CD4-positive, alpha-beta memory T cell (primary cell): ENCODE measurements at regions not wholly inside any gene's neighbourhood (a gene's known extent, or its start where the extent isn't known, plus 50 kb on each side); places are given as distances from the start of the nearest gene placed in this dataset.

ENCODE experiments used
- CTCF ChIA-PET: fragments of 350-600 bp; sonication (Branson Sonifier 250); formaldehyde crosslinking; loops from one replicate; lab custom pipeline; 2021; ENCODE audit warnings: inconsistent platforms; ENCODE audit not compliant: partially characterized antibody; lab: Charles Lee
- POLR2A ChIA-PET: fragments of 350-600 bp; sonication (Branson Sonifier 250); formaldehyde crosslinking; loops from one replicate; lab custom pipeline; 2021; ENCODE audit not compliant: partially characterized antibody; lab: Charles Lee
- DNase-seq, 5 donors: peaks; one replicate each; pipeline versions ENCODE4 v3.0.0 to v3.0.0-alpha.2; 2020 to 2022; ENCODE audit warnings: mixed read lengths in 1 of 5
- H3K27ac ChIP-seq: one replicate; pipeline ENCODE4 v1.7.0; 2013; ENCODE audit warnings: low read depth, low read length
- H3K27me3 ChIP-seq: 2 replicates; pipeline ENCODE4 v1.7.0; 2013; ENCODE audit warnings: mild to moderate bottlenecking, low read length, moderate library complexity; ENCODE audit not compliant: insufficient read depth
- H3K36me3 ChIP-seq: 2 replicates; pipeline ENCODE4 v1.7.0; 2013; ENCODE audit warnings: mild to moderate bottlenecking, low read length, moderate library complexity; ENCODE audit not compliant: insufficient read depth
- H3K4me1 ChIP-seq: 2 replicates; pipeline ENCODE4 v1.7.0; 2013; ENCODE audit warnings: mild to moderate bottlenecking, low read length, moderate library complexity; ENCODE audit not compliant: insufficient read depth
- H3K4me3 ChIP-seq, 2 donors: one replicate each; pipeline ENCODE4 v1.7.0; 2013; ENCODE audit warnings: low read length in 2 of 2, mild to moderate bottlenecking in 1 of 2
- H3K9me3 ChIP-seq, 2 donors: one replicate each; pipeline ENCODE4 v1.7.0; 2013; ENCODE audit warnings: low read length in 2 of 2, control low read depth in 1 of 2; ENCODE audit not compliant: control insufficient read depth in 1 of 2
- H3K27ac Mint-ChIP-seq, 7 donors: one replicate each; pipeline ENCODE4 v1.8.0; 2020 to 2021; ENCODE audit warnings: mixed read lengths in 7 of 7, mild to moderate bottlenecking in 6 of 7, inconsistent platforms in 3 of 7, moderate library complexity in 3 of 7
- H3K27me3 Mint-ChIP-seq, 2 donors: one replicate each; pipeline ENCODE4 v1.8.0; 2020 to 2021; ENCODE audit warnings: mixed read lengths in 2 of 2
- H3K36me3 Mint-ChIP-seq, 2 donors: one replicate each; pipeline ENCODE4 v1.8.0; 2020 to 2021; ENCODE audit warnings: mixed read lengths in 2 of 2, inconsistent platforms in 1 of 2, mild to moderate bottlenecking in 1 of 2
- H3K4me1 Mint-ChIP-seq, 4 donors: one replicate each; pipeline ENCODE4 v1.8.0; 2020 to 2021; ENCODE audit warnings: mixed read lengths in 4 of 4, mild to moderate bottlenecking in 1 of 4
- H3K4me3 Mint-ChIP-seq, 8 donors: one replicate each; pipeline ENCODE4 v1.8.0; 2020 to 2021; ENCODE audit warnings: mixed read lengths in 8 of 8, mild to moderate bottlenecking in 7 of 8, moderate library complexity in 6 of 8, inconsistent platforms in 3 of 8
- H3K9me3 Mint-ChIP-seq, 8 donors: one replicate each; pipeline ENCODE4 v1.8.0; 2020 to 2021; ENCODE audit warnings: mixed read lengths in 8 of 8, mild to moderate bottlenecking in 5 of 8, inconsistent platforms in 3 of 8, moderate library complexity in 1 of 8
- intact Hi-C: fragments of 100-400 bp; cut with micrococcal nuclease; formaldehyde crosslinking; loops from one replicate; pipeline ENCODE4 v1.15.1; 2023

DNA sequence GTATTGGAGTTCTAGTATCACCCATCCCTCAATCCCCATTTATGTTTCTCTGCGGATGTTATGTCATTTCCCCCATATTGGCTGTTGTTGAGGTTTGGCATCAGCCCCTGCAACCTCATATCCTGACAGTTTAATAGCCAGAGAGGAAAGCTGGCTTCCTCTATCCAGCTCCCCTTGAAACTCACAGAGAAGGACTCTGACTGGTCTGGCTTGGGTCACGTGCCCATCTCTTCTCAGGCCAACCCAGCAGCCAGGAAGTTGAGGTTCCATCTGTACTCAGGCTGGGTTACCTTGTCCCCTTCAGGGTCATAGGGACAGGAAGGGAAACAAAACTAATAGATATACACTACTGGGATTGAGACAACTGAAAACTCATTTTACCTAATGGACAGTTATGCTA is 148.0 kb upstream of the SLC14A2 start:
- Mint-ChIP-seq H3K4me3 (no peak overlapping the region), H3K27ac (no peak overlapping the region), H3K4me1 (no peaks in the 10 kb centered on the region), H3K9me3 (peaks cover 0 to 2% (median 0%) of the 10 kb centered on the region in 8 donors), H3K36me3 (no peaks in the 10 kb centered on the region), H3K27me3 (peaks cover 0 to 3% of the 10 kb centered on the region in 2 donors)
- no peak overlapping the region for H3K4me3 ChIP-seq
- H3K4me1 ChIP-seq, result no peaks in the 10 kb centered on the region
- no peak overlapping the region for H3K27ac ChIP-seq
- H3K9me3 ChIP-seq, result no peaks in the 10 kb centered on the region
- POLR2A ChIA-PET, result no interaction called here
- DNase-seq, result no peak
- H3K27me3 ChIP-seq, result no peaks in the 10 kb centered on the region
- H3K36me3 ChIP-seq, result no peaks in the 10 kb centered on the region
- intact Hi-C loops, result no loop called here
- CTCF ChIA-PET, result interaction anchor here (0.7 kb wide), 1 partner anchor 12 kb away, joined by 4 read pairs; no protein-coding TSS in a partner anchor

DNA sequence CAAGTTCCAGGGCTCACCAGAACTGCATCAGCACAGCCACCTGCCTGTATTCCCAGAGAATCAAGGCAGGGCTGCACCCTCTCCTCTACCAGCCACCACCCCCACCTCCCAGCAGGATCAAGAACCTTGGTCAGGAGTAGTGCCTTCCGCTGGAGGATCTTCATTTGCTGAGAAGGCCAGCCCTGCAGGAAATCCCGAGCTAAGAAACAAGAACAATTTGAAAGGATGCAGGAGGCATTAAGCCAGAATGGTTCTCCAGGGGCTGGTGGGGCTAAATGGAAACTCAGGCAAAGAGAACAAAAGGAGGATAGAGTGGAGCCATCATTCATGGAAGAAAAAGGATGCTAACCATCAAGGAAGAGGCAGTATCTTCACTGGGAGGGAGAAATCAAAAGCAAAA is 147.3 kb upstream of the SLC14A2 start:
- ChIA-PET CTCF (no interaction called here), POLR2A (no interaction called here)
- no peak overlapping the region for H3K4me3 Mint-ChIP-seq
- peaks cover 0 to 2% (median 0%) of the 10 kb centered on the region in 8 donors for H3K9me3 Mint-ChIP-seq
- no peaks in the 10 kb centered on the region for H3K36me3 Mint-ChIP-seq
- H3K27ac Mint-ChIP-seq, result no peak overlapping the region
- H3K9me3 ChIP-seq, result no peaks in the 10 kb centered on the region
- no peaks in the 10 kb centered on the region for H3K4me1 Mint-ChIP-seq
- no peaks in the 10 kb centered on the region for H3K36me3 ChIP-seq
- peaks cover 0 to 3% of the 10 kb centered on the region in 2 donors for H3K27me3 Mint-ChIP-seq
- H3K4me1 ChIP-seq, result no peaks in the 10 kb centered on the region
- H3K27me3 ChIP-seq, result no peaks in the 10 kb centered on the region
- no peak for DNase-seq
- intact Hi-C loops, result no loop called here
- H3K4me3 ChIP-seq, result no peak overlapping the region
- H3K27ac ChIP-seq, result no peak overlapping the region

GRCh38 chr18:45478889-45479288 is 136.4 kb upstream of the SLC14A2 start:
- Mint-ChIP-seq H3K4me1 (no peaks in the 10 kb centered on the region), H3K9me3 (peaks cover 0 to 13% (median 2%) of the 10 kb centered on the region in 8 donors), H3K27ac (no peak overlapping the region), H3K36me3 (no peaks in the 10 kb centered on the region), H3K27me3 (peaks cover 10 to 13% of the 10 kb centered on the region in 2 donors), H3K4me3 (no peak overlapping the region)
- H3K4me1 ChIP-seq, result no peaks in the 10 kb centered on the region
- no peaks in the 10 kb centered on the region for H3K36me3 ChIP-seq
- no peaks in the 10 kb centered on the region for H3K27me3 ChIP-seq
- no peak overlapping the region for H3K4me3 ChIP-seq
- H3K27ac ChIP-seq, result no peak overlapping the region
- DNase-seq, result no peak
- H3K9me3 ChIP-seq, result no peaks in the 10 kb centered on the region
- ChIA-PET POLR2A (no interaction called here), CTCF (interaction anchor here (0.9 kb wide), 1 partner anchor 12 kb away, joined by 4 read pairs; no protein-coding TSS in a partner anchor)
- intact Hi-C loops, result no loop called here

DNA sequence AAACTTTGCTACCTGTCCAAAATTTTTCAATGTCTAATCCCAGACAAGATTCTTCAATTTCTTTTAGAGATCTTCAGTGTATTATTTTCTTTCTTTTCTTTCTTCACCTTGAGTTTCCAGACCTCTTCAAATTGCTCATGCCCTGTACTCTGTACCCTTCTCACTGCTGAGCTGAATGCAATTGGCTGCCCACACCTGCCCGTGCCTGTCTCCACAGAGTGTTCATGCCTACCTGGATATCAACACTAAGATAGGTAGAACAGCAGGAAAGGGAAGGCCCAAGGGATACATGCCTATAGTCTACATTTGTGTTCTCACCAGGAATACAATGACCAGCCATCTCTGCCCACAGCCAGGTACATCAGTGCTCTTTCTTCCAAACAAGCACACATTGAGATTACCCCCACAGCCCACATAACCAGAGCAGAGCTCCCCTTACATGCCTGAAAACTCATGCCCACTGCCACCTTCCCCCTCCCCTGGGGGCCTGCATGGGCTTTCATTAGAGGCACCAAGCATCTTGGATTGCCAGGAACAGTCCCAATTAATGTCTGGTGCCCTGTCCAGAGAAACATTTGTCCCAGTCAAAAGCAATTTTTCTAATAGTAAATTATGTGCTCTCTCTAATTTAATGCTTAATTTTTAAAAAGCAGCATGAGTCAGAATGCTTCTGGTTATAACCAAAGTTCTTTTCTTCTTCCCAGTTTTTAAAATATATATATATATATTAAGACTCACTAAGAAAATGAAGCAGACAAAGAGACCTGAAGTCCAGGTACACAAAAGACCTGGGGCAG is 134.9 kb upstream of the SLC14A2 start:
- Histone ChIP-seq H3K4me1 (no peaks in the 10 kb centered on the region), H3K9me3 (no peaks in the 10 kb centered on the region), H3K27me3 (no peaks in the 10 kb centered on the region), H3K27ac (no peak overlapping the region), H3K4me3 (no peak overlapping the region), H3K36me3 (no peaks in the 10 kb centered on the region)
- Mint-ChIP-seq H3K9me3 (peaks cover 0 to 6% (median under 1%) of the 10 kb centered on the region in 8 donors), H3K27ac (no peak overlapping the region), H3K4me1 (no peaks in the 10 kb centered on the region), H3K27me3 (peaks cover 11 to 13% of the 10 kb centered on the region in 2 donors), H3K36me3 (no peaks in the 10 kb centered on the region), H3K4me3 (no peak overlapping the region)
- no peak for DNase-seq
- ChIA-PET POLR2A (no interaction called here), CTCF (no interaction called here)
- intact Hi-C loops, result no loop called here

GRCh38 chr18:45481821-45482220 is 133.5 kb upstream of the SLC14A2 start:
- no peak overlapping the region for H3K27ac ChIP-seq
- POLR2A ChIA-PET, result no interaction called here
- Mint-ChIP-seq H3K4me3 (peak overlapping the region in 1 of 8 donors; percentile 25), H3K9me3 (peaks cover 0 to 3% (median 0%) of the 10 kb centered on the region in 8 donors), H3K36me3 (no peaks in the 10 kb centered on the region), H3K27ac (no peak overlapping the region), H3K4me1 (no peaks in the 10 kb centered on the region), H3K27me3 (peaks cover 9 to 11% of the 10 kb centered on the region in 2 donors)
- intact Hi-C loops, result no loop called here
- no peaks in the 10 kb centered on the region for H3K27me3 ChIP-seq
- no peaks in the 10 kb centered on the region for H3K4me1 ChIP-seq
- H3K4me3 ChIP-seq, result no peak overlapping the region
- CTCF ChIA-PET, result no interaction called here
- no peak for DNase-seq
- no peaks in the 10 kb centered on the region for H3K36me3 ChIP-seq
- H3K9me3 ChIP-seq, result no peaks in the 10 kb centered on the region

- Histone ChIP-seq H3K4me1 (no peaks in the 10 kb centered on the region), H3K36me3 (no peaks in the 10 kb centered on the region), H3K9me3 (no peaks in the 10 kb centered on the region), H3K27ac (no peak overlapping the region), H3K4me3 (no peak overlapping the region), H3K27me3 (no peaks in the 10 kb centered on the region)
- Mint-ChIP-seq H3K36me3 (no peaks in the 10 kb centered on the region), H3K4me1 (no peaks in the 10 kb centered on the region), H3K9me3 (peaks cover 0 to 3% (median 0%) of the 10 kb centered on the region in 8 donors), H3K4me3 (peak overlapping the region in 1 of 8 donors; percentile 0), H3K27me3 (peaks cover 9 to 11% of the 10 kb centered on the region in 2 donors), H3K27ac (no peak overlapping the region)
- POLR2A ChIA-PET, result no interaction called here
- CTCF ChIA-PET, result no interaction called here
- no peak for DNase-seq
- intact Hi-C loops, result no loop called here
Measured at GRCh38 chr18:45482286-45482685, 133.0 kb upstream of the SLC14A2 start.

DNA sequence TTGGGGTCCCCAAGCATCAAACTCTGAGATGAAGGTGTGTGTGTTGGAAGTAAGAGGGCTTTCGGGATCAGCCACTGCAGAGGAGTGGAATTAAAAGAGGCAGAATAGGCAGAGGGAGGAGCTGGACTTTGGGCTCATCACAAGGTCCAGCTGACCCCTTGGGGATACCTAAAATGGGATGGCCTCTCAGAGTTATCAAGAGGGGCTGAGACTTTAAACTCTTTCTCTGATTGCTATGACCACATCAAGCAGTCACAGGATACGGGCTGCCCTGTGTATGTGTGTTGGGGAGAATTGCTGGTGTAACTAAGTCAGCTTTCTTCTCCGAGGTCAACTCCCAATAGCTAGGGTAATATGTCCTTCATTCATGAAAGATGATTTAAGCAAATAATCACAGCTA is 127.7 kb upstream of the SLC14A2 start:
- intact Hi-C loops, result no loop called here
- Mint-ChIP-seq H3K27me3 (peaks cover 2 to 4% of the 10 kb centered on the region in 2 donors), H3K4me1 (no peaks in the 10 kb centered on the region), H3K9me3 (peaks cover 0 to 1% (median 0%) of the 10 kb centered on the region in 8 donors), H3K4me3 (no peak overlapping the region), H3K27ac (no peak overlapping the region), H3K36me3 (no peaks in the 10 kb centered on the region)
- CTCF ChIA-PET, result no interaction called here
- H3K27me3 ChIP-seq, result no peaks in the 10 kb centered on the region
- H3K4me3 ChIP-seq, result no peak overlapping the region
- POLR2A ChIA-PET, result no interaction called here
- H3K4me1 ChIP-seq, result no peaks in the 10 kb centered on the region
- no peak overlapping the region for H3K27ac ChIP-seq
- H3K36me3 ChIP-seq, result no peaks in the 10 kb centered on the region
- DNase-seq, result no peak
- no peaks in the 10 kb centered on the region for H3K9me3 ChIP-seq
